ENCODE measurements at regions not wholly inside any gene's neighbourhood (a gene's known extent, or its start where the extent isn't known, plus 50 kb on each side); places are given as distances from the start of the nearest gene placed in this dataset.

DNA sequence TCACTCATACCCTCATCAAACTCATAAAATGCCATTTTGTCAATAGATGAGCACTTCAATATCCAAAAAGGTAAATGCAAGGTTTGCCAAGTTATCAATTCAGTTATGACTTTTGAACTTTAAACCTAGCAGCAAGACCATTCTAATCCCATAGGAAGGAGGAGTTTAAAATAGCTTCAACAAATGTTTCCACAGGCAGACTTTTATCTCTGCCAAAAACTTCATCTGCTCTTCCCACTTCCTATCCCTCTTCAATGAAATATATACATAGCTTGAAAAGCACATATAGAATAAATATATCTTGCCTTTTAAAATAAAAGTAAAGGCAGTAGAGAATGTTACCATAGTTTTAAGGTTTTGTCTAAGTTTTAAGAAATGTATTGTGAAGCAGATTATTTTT is 1749.1 kb upstream of the SEL1L start:
- TF ChIP-seq, protein P1, sequence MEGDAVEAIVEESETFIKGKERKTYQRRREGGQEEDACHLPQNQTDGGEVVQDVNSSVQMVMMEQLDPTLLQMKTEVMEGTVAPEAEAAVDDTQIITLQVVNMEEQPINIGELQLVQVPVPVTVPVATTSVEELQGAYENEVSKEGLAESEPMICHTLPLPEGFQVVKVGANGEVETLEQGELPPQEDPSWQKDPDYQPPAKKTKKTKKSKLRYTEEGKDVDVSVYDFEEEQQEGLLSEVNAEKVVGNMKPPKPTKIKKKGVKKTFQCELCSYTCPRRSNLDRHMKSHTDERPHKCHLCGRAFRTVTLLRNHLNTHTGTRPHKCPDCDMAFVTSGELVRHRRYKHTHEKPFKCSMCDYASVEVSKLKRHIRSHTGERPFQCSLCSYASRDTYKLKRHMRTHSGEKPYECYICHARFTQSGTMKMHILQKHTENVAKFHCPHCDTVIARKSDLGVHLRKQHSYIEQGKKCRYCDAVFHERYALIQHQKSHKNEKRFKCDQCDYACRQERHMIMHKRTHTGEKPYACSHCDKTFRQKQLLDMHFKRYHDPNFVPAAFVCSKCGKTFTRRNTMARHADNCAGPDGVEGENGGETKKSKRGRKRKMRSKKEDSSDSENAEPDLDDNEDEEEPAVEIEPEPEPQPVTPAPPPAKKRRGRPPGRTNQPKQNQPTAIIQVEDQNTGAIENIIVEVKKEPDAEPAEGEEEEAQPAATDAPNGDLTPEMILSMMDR (IDR thresholded peaks at IDR 0.05; ENCODE audit: extremely low read depth, insufficient read depth, missing control alignments), result no peak
- in situ Hi-C loops (cut with MboI; ENCODE audit: low pct_unique_long_range_greater_than_20kb, low sequenced_read_pairs, unreplicated experiment), result no loop called here
- no peak for DNase-seq (ENCODE audit: low spot score)

DNA sequence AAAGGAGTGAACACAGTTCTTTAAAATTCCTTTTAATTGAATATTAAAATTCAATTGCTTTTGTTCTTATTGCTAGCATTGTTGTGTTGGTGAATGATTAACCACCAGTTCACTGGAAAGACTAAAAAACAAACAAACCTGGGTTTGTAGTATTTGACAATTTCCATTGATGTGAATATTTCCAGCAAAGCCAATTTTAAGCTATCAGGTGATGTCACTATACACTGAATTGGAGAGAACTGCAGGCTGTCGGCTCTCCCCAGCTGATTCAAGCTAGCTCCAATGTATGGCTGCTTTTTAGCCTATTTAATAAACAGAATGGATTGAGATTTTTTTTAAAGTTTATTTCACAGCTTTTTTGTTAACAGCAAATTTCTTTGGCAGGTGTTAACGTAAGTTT is 1753.6 kb upstream of the SEL1L start:
- TF ChIP-seq, protein P1 (IDR thresholded peaks at IDR 0.05; ENCODE audit: extremely low read depth, insufficient read depth, missing control alignments), result no peak
- no peak for DNase-seq (ENCODE audit: low spot score)
- in situ Hi-C loops (cut with MboI; ENCODE audit: low pct_unique_long_range_greater_than_20kb, low sequenced_read_pairs, unreplicated experiment), result no loop called here

DNA sequence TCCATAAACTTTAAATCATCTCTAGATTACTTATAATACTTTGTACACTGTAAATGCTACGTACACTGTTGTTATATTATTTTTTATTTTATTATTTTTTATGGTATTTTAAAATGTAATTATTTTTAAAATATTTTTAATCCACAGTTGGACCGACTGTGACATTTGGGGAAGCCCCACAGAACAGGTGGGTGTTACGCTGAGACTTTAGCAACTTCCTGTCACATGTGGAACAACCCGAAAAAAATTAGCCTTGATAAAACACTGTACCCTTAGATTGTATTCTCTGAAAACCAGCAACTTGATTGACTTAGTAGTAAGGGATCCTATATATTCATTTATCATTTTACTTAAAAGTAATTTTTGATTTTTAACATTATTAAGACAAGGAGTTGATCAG is 1755.7 kb upstream of the SEL1L start:
- DNase-seq (ENCODE audit: low spot score), result no peak
- TF ChIP-seq, protein P1 (IDR thresholded peaks at IDR 0.05; ENCODE audit: extremely low read depth, insufficient read depth, missing control alignments), result no peak
- in situ Hi-C loops (cut with MboI; ENCODE audit: low pct_unique_long_range_greater_than_20kb, low sequenced_read_pairs, unreplicated experiment), result no loop called here

DNA sequence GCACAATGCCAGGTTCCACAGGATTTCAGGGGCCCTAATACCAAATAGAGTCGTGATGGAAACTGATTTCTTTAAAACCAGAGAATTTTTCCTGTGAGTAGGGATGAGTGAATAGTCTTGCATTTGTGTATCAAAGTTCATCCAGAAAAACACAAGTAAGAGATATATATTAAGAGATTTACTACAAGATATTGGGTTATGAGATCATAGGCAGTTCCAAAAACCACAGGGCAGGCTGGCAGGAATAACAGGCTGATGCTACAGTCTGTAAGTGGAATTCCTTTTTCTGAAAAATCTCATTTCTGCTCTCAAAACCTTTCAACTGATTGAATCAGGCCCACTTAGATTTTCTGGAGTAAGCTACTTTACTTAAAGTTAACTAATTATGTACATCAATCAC is 1756.2 kb upstream of the SEL1L start:
- in situ Hi-C loops (cut with MboI; ENCODE audit: low pct_unique_long_range_greater_than_20kb, low sequenced_read_pairs, unreplicated experiment), result no loop called here
- TF ChIP-seq, protein P1 (IDR thresholded peaks at IDR 0.05; ENCODE audit: extremely low read depth, insufficient read depth, missing control alignments), result no peak
- no peak for DNase-seq (ENCODE audit: low spot score)

DNA sequence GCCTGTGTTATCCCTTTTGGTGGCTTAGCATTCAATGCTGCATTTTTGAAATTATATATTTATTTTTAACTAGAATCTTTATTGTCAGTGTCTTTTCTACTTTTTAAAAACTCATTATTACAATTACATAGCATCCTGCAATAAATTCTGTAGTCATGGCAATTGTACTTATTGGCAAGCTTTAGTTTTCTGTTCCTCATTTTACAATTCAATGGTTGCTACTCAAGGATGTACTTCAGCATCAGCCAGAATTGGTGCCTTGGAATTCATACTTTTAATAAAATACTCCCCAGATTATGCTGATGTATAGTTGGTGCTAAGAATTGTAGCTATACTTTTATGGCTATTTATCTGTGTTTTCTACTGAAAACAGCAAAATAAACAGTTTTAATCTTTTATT is 1756.8 kb upstream of the SEL1L start:
- DNase-seq (ENCODE audit: low spot score), result no peak
- TF ChIP-seq, protein P1 (IDR thresholded peaks at IDR 0.05; ENCODE audit: extremely low read depth, insufficient read depth, missing control alignments), result no peak
- in situ Hi-C loops (cut with MboI; ENCODE audit: low pct_unique_long_range_greater_than_20kb, low sequenced_read_pairs, unreplicated experiment), result no loop called here

DNA sequence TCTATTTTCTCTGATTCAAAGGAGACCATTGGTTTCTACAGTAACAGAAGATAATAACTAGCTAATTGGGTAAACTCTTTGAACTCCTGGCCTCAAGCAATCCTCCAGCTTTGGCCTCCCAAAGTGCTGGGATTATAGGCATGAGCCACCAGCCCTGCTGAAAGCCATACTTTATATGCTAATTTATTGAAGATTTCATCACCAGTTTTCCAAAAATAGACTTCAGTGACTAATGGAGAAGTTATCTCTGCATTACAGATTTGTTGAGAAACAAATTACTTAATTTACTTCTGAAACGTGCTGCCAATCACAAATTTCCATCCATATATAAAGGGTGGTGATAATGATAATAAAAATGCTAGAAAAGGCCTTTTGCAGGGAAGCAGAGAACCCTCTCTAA is 1758.1 kb upstream of the SEL1L start:
- DNase-seq (ENCODE audit: low spot score), result no peak
- in situ Hi-C loops (cut with MboI; ENCODE audit: low pct_unique_long_range_greater_than_20kb, low sequenced_read_pairs, unreplicated experiment), result no loop called here
- TF ChIP-seq, protein P1 (IDR thresholded peaks at IDR 0.05; ENCODE audit: extremely low read depth, insufficient read depth, missing control alignments), result no peak

DNA sequence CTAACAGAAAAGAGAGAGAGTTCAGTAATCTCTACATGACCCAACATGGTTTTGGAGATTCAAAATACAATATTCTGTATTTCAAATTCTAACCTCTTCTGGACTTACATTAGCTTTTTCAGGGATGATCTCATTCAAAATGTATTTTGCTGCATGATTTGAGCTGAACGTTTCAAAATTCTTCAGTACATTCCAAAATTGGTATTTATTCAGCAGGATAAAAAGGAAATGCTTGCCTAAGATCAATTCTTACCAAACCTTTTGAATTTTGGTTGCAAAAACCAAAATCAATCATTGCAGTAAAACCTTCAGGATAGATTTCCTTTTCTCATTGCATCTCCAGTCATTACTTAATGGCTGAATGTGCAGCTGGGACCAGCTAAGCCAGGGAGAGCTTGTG is 1761.3 kb upstream of the SEL1L start:
- TF ChIP-seq, protein P1 (IDR thresholded peaks at IDR 0.05; ENCODE audit: extremely low read depth, insufficient read depth, missing control alignments), result no peak
- in situ Hi-C loops (cut with MboI; ENCODE audit: low pct_unique_long_range_greater_than_20kb, low sequenced_read_pairs, unreplicated experiment), result no loop called here
- DNase-seq (ENCODE audit: low spot score), result no peak
